DOHH2 (cell line): ENCODE measurements at regions not wholly inside any gene's neighbourhood (a gene's known extent, or its start where the extent isn't known, plus 50 kb on each side); places are given as distances from the start of the nearest gene placed in this dataset.

Experiments
- H3F3A ChIP-seq: fragments of 200-600 bp; sonication (generic), shearing (Covaris generic); 2 replicates; pipeline ENCODE4 v1.6.0; 2016; ENCODE audit warnings: antibody characterized with exemption, mild to moderate bottlenecking; ENCODE audit not compliant: control insufficient read depth, insufficient read depth
- H3K27ac ChIP-seq: fragments of 200-600 bp; sonication (generic); 2 replicates; pipeline ENCODE4 v1.5.1; 2014; ENCODE audit warnings: low read depth, mild to moderate bottlenecking, low read length, moderate library complexity
- H3K27me3 ChIP-seq: fragments of 200-600 bp; sonication (generic); 2 replicates; pipeline ENCODE4 v1.6.1; 2014; ENCODE audit warnings: mild to moderate bottlenecking, low read length, mixed read lengths; ENCODE audit not compliant: control insufficient read depth
- H3K36me3 ChIP-seq: fragments of 200-600 bp; sonication (generic); 2 replicates; pipeline ENCODE4 v1.6.1; 2014; ENCODE audit warnings: mild to moderate bottlenecking, low read length, moderate library complexity, mixed read lengths; ENCODE audit not compliant: control insufficient read depth
- H3K4me1 ChIP-seq: fragments of 200-600 bp; sonication (generic); 2 replicates; pipeline ENCODE4 v1.6.1; 2014; ENCODE audit warnings: mild to moderate bottlenecking, low read length, mixed read lengths; ENCODE audit not compliant: control insufficient read depth
- H3K4me2 ChIP-seq: fragments of 200-600 bp; sonication (generic); 2 replicates; pipeline ENCODE4 v1.6.0; 2014; ENCODE audit warnings: mild to moderate bottlenecking, low read length, moderate library complexity
- H3K4me3 ChIP-seq: fragments of 200-600 bp; sonication (generic); 2 replicates; pipeline ENCODE4 v1.5.1; 2014; ENCODE audit warnings: mild to moderate bottlenecking, low read length, mixed read lengths
- H3K79me2 ChIP-seq: fragments of 200-600 bp; sonication (generic); 2 replicates; pipeline ENCODE4 v1.6.1; 2014; ENCODE audit warnings: mild to moderate bottlenecking, low read length, mixed read lengths; ENCODE audit not compliant: control insufficient read depth
- H3K9me2 ChIP-seq: fragments of 200-600 bp; sonication (generic); replicated peaks from 2 replicates; pipeline ENCODE4 v1.6.1; 2014; ENCODE audit warnings: mild to moderate bottlenecking, low read length, mixed read lengths; ENCODE audit not compliant: control insufficient read depth
- H3K9me3 ChIP-seq: fragments of 200-600 bp; sonication (generic); 2 replicates; pipeline ENCODE4 v1.6.1; 2014; ENCODE audit warnings: antibody characterized with exemption, low read length, mixed read lengths; ENCODE audit not compliant: control insufficient read depth, insufficient read depth
- H4K20me1 ChIP-seq: fragments of 200-600 bp; sonication (generic); 2 replicates; pipeline ENCODE4 v1.6.0; 2014; ENCODE audit warnings: low read depth, mild to moderate bottlenecking, antibody characterized with exemption, low read length, moderate library complexity; ENCODE audit not compliant: control insufficient read depth, insufficient read depth
- CTCF ChIP-seq: fragments of 200-600 bp; sonication (generic); IDR thresholded peaks from one replicate; pipeline ENCODE4 v1.5.1; 2014; ENCODE audit warnings: antibody characterized with exemption, mild to moderate bottlenecking, low read depth, low read length; ENCODE audit not compliant: poor library complexity, severe bottlenecking
- EZH2phosphoT487 ChIP-seq: fragments of 200-600 bp; sonication (generic); IDR thresholded peaks from 2 replicates; pipeline ENCODE4 v1.6.1; 2017; ENCODE audit warnings: borderline replicate concordance, mild to moderate bottlenecking, antibody characterized with exemption, low read length, moderate library complexity, mixed read lengths

DNA sequence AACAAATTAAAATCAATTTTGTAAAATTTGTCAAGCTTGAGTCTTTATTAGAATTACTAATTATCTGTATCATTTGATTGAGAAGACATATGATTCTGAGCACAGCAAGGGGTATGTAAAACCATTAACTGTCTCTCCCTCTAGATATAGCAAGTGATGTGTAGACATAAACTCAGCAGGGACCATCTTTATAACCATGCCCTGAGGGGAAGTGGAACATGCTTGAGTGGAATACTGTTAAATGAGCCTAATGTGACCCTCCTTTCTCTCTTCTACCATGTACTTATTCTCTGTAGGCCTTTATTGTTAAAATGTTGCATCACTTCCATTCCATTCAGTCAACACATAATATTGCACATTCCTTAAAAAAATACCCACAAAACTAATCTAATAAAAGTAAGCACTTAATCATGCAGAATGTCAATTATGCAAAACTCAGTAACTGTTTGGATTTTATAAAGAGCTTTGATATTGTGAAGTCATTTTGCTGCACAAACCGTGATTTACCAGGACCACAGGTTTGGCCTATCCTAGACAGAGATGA is 896.6 kb upstream of the MANEA start:
- TF ChIP-seq EZH2phosphoT487: no peak
- TF ChIP-seq CTCF: no peak
- H3K79me2 ChIP-seq: no peaks in the 10 kb centered on the region
- no peaks in the 10 kb centered on the region for H3K9me3 ChIP-seq
- H3K4me2 ChIP-seq: no peak overlapping the region
- no peaks in the 10 kb centered on the region for H3K36me3 ChIP-seq
- no peaks in the 10 kb centered on the region for H3K4me1 ChIP-seq
- no peak overlapping the region for H3K27ac ChIP-seq
- no peaks in the 10 kb centered on the region for H3F3A ChIP-seq
- H3K27me3 ChIP-seq: no peaks in the 10 kb centered on the region
- H3K4me3 ChIP-seq: no peak overlapping the region
- no peaks in the 10 kb centered on the region for H3K9me2 ChIP-seq
- H4K20me1 ChIP-seq: no peaks in the 10 kb centered on the region

GRCh38 chr6:94673251-94673650 is 904.1 kb upstream of the MANEA start:
- H3K27ac ChIP-seq: no peak overlapping the region
- no peaks in the 10 kb centered on the region; the same call in 1 of the 2 replicates for H3K9me3 ChIP-seq
- H3F3A ChIP-seq: no peaks in the 10 kb centered on the region
- no peaks in the 10 kb centered on the region for H3K36me3 ChIP-seq
- TF ChIP-seq CTCF (no peak), EZH2phosphoT487 (no peak)
- H3K9me2 ChIP-seq: no peaks in the 10 kb centered on the region
- no peak overlapping the region for H3K4me3 ChIP-seq
- H3K79me2 ChIP-seq: no peaks in the 10 kb centered on the region
- H3K27me3 ChIP-seq: no peaks in the 10 kb centered on the region
- no peaks in the 10 kb centered on the region for H3K4me1 ChIP-seq
- H3K4me2 ChIP-seq: no peak overlapping the region
- no peaks in the 10 kb centered on the region for H4K20me1 ChIP-seq

- H3K36me3 ChIP-seq: no peaks in the 10 kb centered on the region
Measured at GRCh38 chr6:94670017-94670416, 907.3 kb upstream of the MANEA start.

More at GRCh38 chr6:94670017-94670416, 907.3 kb upstream of the MANEA start:
- H3K79me2 ChIP-seq: no peaks in the 10 kb centered on the region
- H3F3A ChIP-seq: no peaks in the 10 kb centered on the region
- H3K9me3 ChIP-seq: no peaks in the 10 kb centered on the region; the same call in 1 of the 2 replicates
- no peaks in the 10 kb centered on the region for H3K4me1 ChIP-seq
- no peaks in the 10 kb centered on the region for H4K20me1 ChIP-seq
- no peak overlapping the region for H3K4me2 ChIP-seq
- no peak overlapping the region for H3K27ac ChIP-seq
- H3K27me3 ChIP-seq: no peaks in the 10 kb centered on the region
- H3K9me2 ChIP-seq: no peaks in the 10 kb centered on the region
- TF ChIP-seq CTCF (no peak), EZH2phosphoT487 (no peak)
- H3K4me3 ChIP-seq: no peak overlapping the region
